ENCODE measurements at regions not wholly inside any gene's neighbourhood (a gene's known extent, or its start where the extent isn't known, plus 50 kb on each side); places are given as distances from the start of the nearest gene placed in this dataset.

DNA sequence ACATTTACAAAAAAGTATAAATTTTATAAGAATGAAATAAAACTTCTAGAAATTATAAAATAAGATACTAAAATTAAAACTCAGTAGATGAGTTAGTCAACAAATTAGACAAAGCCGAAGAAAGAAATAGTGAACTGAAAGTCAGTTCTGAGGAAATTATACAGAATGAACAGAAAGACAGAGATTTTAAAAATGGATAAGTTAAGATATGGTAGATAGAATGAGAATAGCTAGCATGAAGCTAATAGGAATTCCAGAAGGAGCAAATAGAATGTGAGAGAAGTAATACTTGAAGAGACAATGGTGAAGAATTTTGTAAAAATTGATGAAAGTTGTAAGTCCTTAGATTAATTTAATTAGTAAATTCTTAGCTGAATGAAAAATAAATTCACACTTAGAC lies 430.4 kb upstream of the RUNX1 start:
- TF ChIP-seq, protein P1, sequence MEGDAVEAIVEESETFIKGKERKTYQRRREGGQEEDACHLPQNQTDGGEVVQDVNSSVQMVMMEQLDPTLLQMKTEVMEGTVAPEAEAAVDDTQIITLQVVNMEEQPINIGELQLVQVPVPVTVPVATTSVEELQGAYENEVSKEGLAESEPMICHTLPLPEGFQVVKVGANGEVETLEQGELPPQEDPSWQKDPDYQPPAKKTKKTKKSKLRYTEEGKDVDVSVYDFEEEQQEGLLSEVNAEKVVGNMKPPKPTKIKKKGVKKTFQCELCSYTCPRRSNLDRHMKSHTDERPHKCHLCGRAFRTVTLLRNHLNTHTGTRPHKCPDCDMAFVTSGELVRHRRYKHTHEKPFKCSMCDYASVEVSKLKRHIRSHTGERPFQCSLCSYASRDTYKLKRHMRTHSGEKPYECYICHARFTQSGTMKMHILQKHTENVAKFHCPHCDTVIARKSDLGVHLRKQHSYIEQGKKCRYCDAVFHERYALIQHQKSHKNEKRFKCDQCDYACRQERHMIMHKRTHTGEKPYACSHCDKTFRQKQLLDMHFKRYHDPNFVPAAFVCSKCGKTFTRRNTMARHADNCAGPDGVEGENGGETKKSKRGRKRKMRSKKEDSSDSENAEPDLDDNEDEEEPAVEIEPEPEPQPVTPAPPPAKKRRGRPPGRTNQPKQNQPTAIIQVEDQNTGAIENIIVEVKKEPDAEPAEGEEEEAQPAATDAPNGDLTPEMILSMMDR (IDR thresholded peaks at IDR 0.05; ENCODE audit: low read depth, low read length, missing control alignments): no peak
- in situ Hi-C loops (cut with HindIII; ENCODE audit: low sequenced_read_pairs): no loop called here
- DNase-seq (ENCODE audit: low read depth): no peak
- H3K4me3 ChIP-seq (ENCODE audit: low read depth, low read length): no peak overlapping the region

DNA sequence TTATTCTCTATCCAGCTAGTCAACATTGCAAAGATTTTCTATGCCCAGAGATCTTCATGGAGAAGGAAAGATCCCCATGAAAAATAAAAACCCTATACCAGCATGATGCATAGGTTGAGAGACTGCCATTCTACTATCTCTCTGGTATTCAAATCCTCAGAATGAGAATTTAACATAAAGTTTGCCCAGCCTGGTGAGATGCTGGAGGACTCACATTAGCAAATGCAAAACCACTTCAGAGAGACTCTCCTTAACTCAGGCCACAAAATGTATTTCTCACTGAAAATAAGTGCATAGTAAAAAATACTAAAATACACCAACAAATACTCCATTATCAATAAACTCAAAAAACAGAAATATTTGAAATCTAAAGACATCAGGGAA lies 430.0 kb upstream of the RUNX1 start:
- in situ Hi-C loops (cut with HindIII; ENCODE audit: low sequenced_read_pairs): no loop called here
- TF ChIP-seq, protein P1 (IDR thresholded peaks at IDR 0.05; ENCODE audit: low read depth, low read length, missing control alignments): no peak
- DNase-seq (ENCODE audit: low read depth): no peak
- H3K4me3 ChIP-seq (ENCODE audit: low read depth, low read length): no peak overlapping the region

DNA sequence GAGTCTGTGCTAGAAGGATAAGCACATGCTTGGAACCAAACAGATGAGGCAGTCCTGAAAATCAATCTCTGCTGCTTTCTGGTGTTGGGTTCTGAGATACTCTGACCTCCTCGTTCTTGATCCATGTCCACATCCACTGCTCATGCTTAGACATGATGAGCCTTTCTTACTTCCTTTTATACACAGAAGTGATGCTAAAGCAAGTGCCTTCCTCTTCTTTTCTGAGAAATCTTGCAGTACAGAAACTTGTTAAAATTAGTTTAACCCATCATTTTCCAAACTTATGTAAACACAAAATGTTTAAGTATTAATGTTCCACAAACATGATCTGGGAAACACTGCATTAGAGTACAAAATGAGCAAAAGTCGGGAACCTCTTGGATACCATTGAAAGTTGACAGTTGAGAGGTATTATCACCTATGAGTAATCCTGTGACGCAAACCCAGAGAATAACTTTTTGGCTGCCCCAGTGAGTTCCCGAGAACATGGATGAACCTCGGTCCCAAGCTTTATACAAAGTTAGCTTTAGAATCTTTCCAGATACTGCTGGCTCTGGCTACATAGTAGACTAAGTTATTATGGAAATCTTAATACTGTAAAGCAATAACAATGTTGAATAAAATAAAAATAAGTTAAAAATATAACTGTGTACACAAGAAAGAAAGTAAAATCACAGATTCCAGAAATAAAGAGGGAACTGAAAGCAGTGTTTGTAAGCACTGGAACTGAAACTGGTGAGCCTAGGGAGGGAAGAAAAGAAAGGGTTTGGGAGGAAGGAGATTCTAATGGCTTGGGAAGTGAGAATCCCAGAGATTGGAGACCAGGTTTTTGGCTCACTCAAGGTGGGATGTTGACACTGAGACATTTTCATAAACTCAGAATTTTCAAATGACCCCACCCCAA lies 429.3 kb upstream of the RUNX1 start:
- TF ChIP-seq, protein P1 (IDR thresholded peaks at IDR 0.05; ENCODE audit: low read depth, low read length, missing control alignments): no peak
- no peak overlapping the region for H3K4me3 ChIP-seq (ENCODE audit: low read depth, low read length)
- no peak for DNase-seq (ENCODE audit: low read depth)
- in situ Hi-C loops (cut with HindIII; ENCODE audit: low sequenced_read_pairs): no loop called here

DNA sequence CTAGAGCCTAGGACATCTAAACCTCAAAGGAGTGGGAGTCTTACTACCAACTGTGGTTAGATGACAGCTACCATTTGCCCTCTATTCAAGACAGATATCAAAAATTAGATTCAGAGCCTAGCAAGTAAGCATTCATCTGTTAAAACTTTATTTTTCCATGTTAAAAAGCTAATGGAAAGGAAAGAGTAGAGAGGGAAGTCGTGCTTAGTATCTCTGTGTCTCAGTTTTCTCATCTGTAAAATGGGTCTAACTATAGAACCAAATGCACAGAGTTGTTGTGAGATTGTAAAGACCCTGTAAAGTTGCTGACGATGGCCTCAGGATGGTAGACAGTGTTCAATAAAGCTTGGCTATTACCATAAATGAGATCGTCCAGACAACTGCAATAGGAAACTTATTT lies 428.5 kb upstream of the RUNX1 start:
- in situ Hi-C loops (cut with HindIII; ENCODE audit: low sequenced_read_pairs): no loop called here
- no peak overlapping the region for H3K4me3 ChIP-seq (ENCODE audit: low read depth, low read length)
- DNase-seq (ENCODE audit: low read depth): no peak
- TF ChIP-seq, protein P1 (IDR thresholded peaks at IDR 0.05; ENCODE audit: low read depth, low read length, missing control alignments): no peak

DNA sequence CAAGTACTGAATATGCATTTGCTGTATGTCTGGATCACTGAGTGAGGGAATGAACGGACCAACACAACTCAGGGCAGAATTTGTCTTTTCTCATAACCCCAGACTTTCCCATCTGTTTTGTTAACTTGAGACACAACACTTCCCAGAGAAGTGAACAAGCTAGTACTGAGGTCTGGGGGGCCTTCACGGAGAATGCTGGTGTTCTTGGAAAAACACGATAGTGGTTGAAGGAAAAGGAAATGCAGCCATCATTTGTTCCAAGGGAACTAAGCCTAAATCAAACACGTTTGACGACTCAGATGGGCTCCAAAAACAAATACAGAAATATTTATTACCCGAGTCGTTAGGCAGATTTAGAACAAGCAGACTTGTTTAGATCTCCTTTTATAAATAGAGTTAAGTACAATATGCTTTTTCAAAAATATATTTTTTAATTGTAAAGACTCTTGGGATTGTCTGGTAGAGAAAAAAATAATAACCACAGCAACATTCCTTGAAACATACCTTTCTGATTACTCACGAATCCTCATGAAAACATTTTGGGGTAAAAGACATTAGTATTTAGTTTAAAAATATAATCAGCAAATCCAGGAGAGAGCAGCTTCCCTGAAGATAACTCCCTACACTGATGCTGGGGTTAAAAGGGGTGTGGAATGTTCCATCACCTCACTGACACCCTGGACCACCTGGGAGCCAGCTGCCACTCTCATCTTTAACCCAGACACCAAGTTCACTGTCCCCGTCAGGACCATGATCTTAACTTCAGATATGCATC lies 427.7 kb upstream of the RUNX1 start:
- in situ Hi-C loops (cut with HindIII; ENCODE audit: low sequenced_read_pairs): no loop called here
- TF ChIP-seq, protein P1 (IDR thresholded peaks at IDR 0.05; ENCODE audit: low read depth, low read length, missing control alignments): no peak
- DNase-seq (ENCODE audit: low read depth): peak; percentile 34
- no peak overlapping the region for H3K4me3 ChIP-seq (ENCODE audit: low read depth, low read length)

DNA sequence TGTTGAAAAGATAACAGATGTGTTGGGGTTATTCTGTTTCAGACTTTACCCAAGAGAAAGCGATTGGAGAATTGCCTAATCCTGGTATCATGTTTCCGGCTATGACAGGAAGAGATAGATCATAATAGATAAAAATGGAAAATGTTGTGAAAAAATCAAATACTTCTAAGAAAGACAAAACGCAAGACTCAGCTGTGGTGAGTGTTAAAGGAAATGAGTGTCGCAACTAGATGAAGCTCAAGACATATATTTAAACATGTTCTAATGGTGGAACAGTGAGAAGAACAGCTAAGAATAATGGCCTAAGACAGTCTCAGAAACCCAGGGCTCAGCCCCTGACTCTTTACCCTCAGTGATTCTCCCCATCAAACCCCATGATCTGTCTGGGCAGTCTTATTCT lies 426.7 kb upstream of the RUNX1 start:
- TF ChIP-seq, protein P1 (IDR thresholded peaks at IDR 0.05; ENCODE audit: low read depth, low read length, missing control alignments): no peak
- H3K4me3 ChIP-seq (ENCODE audit: low read depth, low read length): no peak overlapping the region
- in situ Hi-C loops (cut with HindIII; ENCODE audit: low sequenced_read_pairs): no loop called here
- no peak for DNase-seq (ENCODE audit: low read depth)
